Eye (tissue), 1 donor: ENCODE measurements at regions not wholly inside any gene's neighbourhood (a gene's known extent, or its start where the extent isn't known, plus 50 kb on each side); places are given as distances from the start of the nearest gene placed in this dataset.

Experiments used
- DNase-seq: peaks from one replicate; pipeline ENCODE4 v3.0.0-alpha.2; 2015

DNA sequence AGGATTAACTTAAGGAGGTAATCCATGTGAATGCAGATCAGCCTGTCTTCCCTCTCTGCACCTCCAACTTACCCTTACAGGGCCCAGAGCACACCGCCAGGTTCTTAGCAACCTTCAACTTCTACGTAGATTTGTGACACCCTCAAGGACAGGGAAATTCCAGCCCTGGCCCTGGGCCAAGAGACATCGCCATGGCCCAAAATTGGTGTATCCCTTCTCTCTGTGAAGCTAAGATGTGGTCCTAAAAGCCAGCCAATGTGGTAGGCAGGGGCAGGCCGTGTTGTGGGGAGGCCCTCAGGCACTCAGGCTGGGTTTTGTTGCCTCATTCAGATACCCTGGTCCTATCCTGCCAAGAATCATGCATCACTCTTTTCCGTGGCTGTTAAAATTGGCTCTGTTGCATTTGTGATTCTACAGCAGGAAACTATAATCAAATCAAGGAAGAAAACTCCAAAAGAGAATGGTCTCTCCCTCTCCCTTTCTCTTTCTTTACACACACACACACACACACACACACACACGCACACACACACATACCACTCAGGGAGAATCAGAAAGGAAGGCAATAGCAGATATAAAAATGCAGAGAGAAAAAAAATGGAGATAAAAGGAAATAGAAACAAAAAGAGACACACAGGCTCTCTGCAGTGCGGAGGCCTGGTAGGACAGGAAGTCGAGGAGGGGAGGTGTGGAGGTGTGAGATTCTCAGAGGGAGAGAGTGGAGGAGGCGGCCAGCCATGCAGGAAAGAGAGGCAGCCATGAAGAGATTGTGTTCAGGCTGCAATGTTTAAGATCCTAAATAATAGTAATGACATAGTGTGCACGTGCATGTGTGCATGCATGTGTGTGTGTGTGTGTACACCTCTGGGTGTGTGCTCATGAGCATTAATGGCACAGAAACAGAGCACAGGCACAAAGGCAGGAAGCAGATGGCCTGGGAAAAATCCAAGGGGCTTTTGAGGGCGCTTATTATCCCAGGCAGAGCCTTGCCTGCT, 201.8 kb upstream of the LRFN2 start:
- no peak for DNase-seq

DNA sequence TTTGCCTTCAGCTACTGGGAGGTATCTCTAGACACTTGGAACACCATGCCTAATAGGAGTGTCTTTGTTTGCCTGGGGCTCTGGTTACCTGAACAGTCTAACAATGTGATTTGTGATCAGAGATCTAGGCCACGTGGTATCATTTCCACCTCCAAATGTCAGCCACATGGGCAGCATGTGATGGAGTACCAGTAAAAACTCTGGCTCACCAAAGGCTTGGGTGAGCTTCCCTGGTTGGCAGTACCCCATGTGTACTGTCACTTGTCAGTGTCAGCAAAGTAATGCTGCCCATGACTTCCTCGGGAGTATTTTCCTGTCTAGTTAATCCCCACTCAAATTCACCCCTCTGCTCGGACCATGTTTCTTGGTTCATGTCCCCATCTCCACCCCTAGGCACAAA, 195.2 kb upstream of the LRFN2 start:
- no peak for DNase-seq

DNA sequence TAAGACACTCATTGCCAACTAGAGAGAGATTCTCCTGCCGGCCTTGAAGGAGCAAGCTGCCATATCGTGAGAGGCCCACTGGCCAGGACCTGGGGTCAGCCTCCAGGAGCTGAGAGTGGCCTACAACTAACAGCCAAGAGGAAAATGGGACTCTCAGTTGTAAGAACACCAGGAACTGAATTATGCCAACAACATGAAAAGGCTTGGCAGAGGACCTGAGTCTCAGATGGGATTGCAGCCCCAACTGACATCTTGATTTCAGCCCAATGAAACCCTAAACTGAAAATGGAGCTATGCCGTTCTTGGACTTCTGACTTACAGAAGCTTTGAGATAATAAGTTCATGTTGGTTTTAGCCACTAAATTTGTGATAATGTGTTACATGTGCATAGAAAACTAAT, 193.5 kb upstream of the LRFN2 start:
- no peak for DNase-seq

DNA sequence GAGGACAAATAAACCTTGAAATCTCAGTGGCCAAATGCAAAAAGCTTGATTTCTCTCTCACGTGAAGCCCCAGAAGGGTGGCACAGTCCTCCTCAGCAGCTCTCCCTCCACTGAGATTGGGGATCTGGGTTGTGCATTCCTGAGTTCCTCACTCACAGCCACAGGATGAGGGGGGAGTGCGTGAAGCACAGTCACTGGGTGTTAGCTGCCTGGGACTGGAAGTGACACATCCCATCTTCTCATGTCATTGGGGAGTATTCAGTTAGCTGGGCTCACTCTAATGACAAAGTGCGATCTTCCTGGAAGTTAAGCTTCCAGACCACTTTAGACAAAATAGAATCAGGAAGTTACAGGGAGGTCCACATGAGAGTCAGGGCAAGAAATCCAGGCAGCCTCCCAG, 192.2 kb upstream of the LRFN2 start:
- no peak for DNase-seq

DNA sequence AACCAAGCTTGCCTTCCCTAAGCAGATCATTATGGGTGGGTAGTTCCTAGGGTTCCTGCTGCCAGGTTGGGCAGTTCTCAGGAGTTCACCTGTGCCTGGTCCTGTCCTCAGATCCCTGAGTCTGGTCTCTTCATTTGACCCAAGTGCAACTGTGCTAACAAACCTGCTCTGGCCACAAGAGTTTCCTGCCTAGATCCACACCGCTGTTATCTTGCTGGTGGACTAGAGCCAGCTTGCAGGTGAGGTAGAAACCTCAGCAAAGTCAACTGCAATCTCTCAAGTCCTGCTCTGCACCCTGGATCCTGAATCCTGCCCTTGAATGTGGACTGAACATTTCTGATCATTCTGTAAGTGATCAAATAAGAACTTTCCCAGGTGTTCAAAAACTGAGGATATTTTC, 191.8 kb upstream of the LRFN2 start:
- DNase-seq = no peak

DNA sequence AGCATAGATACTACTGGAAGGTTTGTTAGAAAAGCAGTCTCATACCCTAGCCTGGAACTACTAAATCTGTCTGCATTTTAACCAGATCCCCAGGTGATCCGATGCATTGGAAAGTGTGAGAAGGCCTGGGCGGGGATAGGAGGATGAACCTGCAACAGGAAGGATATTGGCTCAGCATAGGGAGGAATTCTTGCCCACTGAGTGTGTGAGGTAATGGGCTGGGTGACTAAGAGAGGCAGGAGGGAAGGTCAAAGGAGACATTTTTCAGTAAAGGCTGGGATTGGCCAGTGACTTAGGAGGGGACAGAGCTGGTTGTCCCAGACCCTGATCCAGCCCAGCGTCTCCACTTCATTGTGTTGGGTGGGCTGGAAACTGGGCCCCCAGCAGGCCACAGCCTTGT, 191.0 kb upstream of the LRFN2 start:
- no peak for DNase-seq

DNA sequence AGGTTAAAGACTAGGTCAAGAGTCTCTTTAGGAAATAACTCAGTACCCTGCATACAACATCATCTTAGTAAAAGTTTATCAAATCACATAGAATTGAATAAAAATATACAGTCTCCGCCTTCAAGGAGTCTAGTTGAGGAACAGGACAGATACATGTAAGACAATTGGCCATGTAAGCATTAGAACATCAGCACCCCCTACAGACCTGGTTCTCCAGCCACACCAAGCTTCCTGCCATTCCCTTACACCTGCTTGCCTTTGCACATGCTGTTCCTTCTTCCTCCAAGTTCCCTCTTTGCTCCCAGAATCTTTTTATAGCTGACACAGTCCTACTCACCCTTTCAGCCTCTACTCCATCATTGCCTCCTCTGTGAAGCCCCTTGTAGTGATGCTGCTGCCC, 187.8 kb upstream of the LRFN2 start:
- DNase-seq = no peak

DNA sequence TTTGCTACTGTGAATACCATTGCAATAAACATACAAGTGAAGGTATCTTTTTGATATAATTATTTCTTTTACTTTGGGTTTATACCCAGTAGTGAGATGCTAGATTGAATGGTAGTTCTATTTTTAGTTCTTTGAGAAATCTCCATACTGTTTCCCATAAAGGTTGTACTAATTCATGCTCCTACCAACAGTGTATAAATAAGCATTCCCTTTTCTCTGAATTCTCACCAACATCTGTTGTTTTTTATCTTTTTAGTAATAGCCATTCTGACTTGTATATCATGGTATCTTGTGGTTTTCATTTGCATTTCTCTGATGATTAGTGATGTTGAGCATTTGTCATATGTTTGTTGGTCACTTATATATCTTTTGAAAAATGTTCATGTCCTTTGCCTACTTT, 183.6 kb upstream of the LRFN2 start:
- no peak for DNase-seq

DNA sequence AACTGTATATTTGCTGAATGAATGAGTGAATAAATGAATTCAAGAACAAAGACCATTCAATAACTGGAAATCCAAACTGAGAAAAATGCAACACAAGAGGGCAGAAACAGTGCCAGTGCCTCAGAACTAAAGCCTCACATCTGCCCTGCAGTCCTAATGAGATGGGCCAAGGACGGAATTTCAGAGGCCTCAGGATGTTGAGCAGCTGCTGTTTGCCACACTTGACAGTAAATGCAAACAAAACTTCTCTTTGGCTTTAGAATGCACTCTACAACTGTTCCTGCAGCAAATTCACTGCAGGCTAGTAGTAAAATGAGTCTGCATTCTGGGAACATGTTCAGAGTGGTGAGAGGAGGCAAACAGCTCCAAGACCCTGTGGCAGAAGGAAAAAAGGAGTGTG, 177.6 kb upstream of the LRFN2 start:
- DNase-seq = no peak

DNA sequence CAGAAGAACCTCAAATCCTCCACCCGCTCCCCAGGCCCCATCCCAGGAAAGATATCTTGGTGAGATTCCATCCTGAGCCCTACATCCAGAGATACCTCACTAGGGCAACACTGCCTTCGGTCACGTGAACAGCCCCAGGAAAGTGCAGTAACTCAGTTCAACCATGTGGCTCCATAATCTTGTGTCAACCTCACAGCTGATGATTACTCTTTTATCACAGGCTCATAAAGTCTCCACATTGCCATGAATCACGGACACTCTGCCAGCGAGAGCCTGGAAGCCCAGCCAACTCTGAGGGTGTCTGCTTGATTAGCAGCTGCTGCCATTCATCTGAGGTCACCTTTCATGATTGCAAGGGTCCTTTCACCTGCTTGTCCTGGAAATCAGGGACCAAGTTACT, 175.8 kb upstream of the LRFN2 start:
- no peak for DNase-seq

DNA sequence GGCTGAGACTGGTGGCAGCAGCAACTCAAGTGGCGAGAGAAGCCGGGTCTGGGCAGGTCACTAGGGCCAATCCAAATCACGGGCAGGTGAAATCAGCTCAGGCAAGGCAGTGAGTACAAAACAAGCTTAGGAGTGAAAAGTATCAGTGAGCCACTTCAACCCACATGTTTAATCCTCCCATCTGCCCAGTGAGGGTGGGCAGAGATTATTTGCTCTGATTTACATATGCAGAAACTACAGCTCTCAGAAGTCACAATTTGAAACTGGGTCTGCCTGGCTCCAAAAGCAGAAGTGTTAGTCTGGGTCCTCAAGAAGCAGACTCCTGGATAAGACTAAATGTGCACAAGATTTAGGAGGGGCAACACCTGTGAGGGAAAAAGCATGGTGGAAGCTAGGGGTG, 173.7 kb upstream of the LRFN2 start:
- DNase-seq = no peak

DNA sequence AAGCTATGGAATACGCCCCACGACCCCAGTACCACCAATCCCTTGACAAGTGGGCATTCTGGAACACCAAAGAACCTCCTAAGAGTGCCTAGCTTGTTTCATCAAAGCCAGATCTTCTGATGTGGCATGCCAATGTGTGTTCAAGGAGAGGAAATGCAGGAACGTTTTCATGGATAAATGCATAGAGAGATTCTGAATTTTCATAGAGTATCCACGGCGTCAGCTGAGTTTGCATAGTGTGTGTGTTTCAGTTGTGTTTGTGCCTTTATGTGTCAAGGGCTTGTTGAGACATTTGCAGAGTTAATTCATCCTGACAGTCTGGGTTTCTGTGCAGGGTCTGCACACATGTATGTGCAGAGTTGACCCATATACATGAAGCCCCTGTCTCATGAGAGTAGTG, 172.7 kb upstream of the LRFN2 start:
- peak; percentile 74 for DNase-seq

DNA sequence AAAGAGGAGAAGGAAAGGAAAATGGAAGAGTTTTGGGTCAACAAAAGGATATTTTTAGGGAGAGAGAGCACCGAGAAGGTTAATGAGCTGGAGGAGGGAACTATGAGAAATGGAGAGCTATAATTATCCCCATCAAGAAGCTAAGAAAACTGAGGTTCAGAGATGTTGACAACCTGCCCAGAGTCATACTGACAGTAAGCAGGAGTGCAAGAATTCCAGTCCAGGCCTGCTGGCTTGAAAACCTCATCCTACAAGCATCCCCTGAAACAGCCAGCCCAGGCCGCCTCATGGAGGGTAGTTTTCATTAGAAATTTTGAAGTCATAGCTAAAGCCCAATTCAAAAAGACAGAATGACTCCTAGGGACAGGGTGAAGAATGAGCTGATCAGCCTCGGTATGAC, 172.1 kb upstream of the LRFN2 start:
- no peak for DNase-seq

DNA sequence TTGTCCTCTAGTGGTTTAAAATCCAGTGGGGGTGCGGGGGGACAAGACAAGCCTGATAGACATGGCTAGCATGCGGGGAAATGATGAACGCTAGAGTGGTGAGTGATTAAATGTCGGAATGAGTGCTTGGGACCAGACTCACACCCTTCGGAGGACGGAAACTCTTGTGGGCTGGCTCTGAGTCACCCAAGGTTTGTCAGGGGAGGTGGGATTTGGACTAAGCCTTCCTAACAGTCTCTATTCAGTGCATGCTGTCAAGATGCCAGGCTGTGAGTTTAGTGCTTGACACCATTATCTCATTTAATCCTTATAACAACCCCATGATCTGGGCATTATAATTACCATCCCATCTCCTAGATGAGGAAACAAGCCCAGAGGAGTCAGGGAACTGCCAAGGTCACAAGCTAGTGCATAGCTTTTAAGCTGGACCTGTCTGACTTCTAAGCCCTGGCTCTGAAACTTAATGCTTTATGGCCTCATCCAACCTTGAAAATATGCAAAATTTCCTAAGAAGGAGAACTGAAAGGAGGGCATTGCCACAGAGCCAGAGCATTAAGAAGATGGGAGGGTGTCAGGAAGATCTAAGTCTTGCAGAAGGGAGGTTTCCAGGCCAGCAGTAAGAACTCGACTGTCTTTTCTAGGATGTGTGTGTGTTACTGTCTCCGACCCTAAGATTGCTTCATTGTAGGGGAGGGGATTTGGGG, 168.7 kb upstream of the LRFN2 start:
- no peak for DNase-seq

DNA sequence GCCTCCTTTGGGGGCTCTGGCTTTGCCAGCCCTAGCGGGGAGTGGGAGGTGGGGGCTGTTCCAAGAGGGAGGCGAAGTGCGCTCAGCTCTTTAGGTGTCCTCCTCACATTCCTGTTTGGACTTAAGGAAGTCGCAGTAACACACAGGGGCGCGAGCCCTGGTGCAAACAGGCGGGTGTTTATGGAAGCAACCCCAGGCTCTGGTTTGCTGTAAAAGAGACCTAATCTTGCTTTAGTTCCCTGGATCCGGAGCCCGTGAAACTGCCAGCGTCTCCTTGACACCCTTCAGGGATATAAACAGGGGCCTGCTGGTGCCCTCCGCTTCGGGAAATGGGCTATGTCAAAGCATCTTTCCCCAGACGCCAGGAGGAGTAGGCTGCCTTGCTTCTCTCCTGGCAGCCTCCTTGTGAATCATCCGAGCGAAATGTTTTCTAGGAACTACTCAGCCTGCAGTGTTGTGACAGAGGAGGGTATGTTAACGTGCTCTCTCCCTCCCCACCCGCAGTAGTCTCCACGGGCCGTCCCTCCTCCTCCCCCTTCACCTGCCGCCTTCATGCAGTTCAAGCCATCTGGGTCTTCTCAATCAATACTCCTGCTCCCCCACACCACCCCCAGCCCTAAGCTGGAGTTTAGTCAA, 168.0 kb upstream of the LRFN2 start:
- peak; percentile 71 for DNase-seq

DNA sequence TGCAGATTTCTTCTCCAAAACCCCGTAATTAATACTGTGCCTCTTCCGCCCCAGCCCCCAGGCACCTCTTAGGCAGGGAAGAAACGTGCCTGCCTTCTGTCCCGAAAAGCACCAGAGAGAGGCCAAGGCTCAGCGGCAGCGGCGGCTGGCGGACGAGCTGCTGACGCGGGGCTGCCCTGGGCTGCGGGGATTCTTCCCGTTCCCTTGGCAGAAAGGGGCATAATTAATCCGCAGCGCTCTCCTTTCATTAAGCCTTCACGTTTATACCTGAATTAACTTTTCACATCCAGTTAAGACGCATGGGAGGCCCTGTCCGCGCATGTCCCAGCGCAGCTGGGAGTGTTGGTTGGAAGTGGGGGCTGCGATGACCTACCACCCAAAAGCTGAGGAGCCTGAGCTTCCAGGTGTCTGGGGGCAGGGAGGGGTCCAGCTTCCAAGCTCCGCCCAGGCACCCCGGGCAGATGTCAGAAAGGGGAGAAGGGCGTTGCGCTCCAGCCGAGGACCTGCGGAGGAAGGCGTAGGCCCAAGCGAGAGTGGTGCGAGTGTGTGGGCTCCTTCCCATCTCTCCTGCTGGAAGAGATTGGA, 167.4 kb upstream of the LRFN2 start:
- DNase-seq = peak; percentile 64

DNA sequence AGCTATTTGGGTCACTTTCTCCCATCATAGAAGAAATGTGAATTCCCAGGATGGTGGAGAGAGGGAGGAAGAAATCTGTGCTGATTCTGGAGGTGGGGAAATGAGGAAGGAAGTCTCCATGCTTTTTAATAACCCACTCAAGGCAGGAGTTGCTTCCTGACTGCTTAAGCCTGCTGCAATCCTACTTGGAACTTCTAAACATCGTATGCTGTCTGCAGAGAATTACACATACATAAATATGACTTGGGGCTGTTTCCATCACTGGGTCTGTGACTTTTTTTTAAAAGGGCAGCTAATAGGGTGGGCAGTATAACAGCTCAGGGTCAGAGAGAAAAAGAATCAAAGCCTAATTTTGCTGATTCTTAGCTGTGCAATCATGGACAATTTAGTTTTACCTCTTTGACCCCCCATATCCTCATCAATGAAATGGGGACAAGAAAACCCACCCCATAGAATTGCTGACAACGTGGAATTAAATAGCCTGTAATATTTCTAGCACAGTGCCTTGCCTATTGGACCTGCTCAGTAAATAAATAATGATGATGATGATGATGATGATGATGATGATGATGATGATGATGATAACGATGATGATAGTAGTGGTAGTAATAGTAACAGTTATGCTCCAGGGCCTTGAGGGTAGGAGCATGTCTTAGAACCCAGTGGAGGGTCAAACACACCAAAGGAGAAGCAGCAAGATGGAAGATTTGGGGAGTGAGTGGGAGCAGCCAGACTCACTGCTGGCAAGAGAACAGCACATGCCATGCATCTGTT, 166.7 kb upstream of the LRFN2 start:
- no peak for DNase-seq

DNA sequence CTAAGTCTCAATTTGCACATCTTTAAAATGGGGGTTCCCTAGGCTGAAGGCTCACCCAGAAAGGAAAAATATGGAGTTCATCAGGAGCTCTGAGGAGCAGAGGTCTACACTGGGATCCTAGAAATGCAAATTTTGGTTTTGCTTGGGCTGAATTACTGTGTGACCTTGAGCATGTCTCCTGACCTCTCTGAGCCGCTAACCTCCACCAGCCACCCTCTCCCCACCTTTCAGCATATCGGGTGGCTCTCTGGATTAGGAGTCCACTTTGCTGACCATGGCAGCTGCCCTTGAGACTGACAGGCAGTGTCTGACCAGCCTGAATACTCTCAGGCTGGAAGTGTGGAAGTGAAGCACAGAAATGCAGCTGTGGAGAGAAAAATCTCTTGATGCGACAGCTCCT, 165.9 kb upstream of the LRFN2 start:
- no peak for DNase-seq

DNA sequence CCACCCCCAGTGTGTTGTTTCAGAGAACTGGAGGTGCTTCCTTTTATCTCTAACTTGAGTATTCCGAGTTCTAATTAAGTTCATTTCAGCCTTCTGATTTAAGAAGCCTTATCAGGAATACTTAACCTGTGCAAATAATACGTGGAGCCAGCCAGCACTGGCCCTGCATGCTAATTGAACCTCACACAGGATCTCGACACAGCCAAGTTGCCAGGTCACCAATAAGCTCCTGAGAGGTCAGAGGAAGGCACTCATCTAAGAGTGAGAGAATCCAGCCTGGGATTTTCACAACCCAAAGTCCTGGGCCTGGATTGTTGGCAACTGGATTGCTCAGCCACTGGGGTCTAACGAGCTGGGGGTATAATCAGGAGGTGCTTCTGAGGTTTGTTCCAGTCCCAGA, 157.7 kb upstream of the LRFN2 start:
- no peak for DNase-seq

DNA sequence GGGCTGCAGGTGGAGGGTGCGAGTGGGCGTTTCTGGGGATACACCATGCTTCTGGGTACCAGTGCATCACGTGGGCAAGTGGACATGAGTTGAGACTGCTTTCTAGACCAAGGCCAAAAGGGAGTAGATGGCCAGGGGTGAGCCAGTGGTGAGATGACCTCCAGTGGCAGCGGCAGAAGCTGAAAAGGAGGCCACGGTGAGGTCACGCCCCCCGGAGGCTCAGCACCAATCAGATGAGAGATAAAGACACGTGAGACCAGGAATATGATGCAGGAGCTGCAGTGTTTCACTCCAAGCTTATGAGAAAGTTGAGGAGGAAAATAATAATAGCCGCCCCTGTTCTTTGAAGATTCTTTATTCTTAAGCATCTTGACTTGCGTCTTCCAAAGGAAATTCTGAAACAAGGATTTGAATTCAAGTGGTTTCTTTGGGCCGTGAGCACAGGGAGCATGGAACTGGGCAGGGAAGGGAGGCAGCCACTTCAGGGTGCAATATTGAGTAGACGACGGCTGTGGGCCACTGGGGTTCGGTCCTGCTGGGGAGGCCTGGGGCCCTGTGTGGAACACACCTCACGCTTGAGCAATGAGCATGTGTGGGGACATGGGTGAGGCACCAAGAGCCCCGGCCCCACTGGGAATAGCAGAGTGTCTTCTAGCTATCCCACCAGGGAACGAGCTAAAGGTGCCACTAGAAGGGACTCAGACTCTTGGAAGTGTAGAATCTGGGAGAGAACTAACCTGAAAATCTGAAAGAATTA, 156.7 kb upstream of the LRFN2 start:
- DNase-seq = no peak

DNA sequence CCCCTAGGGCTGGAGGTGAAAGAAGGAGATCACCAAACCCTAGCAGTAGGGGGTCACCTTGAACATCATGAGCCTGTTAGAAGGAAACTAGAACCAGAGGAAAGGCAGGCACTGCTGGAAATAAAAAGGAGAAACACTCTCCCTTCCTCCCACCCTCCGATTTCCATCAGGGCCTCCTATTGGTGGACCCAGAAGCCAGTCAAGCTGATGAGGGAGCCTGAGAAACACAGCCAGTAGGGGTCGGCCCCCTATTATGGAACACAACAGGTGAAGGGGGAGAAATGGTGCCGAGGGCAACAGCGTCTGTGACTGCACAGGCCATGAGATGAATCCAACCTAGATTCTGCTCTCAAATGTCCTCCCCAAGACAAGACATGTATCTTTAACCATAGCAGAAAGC, 156.1 kb upstream of the LRFN2 start:
- DNase-seq = no peak

DNA sequence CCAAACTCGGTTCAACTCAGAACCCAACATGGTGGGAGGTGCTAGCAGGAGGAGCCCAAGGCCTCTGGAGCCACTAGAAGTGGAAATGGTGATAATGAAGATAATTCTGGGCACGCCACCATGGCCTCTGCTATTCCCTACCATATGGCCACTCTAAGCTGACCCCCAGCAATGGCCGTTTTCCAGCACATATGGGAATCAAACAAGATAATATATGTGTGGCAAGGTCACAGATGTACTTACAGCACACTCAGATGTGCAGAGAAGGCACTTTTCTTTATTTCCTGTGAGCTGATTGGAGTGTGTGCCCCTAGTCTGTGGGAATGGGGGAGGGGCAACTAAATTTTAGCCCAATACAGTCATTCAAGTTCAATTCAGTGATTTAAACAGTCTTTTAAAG, 153.4 kb upstream of the LRFN2 start:
- DNase-seq = no peak
